BLaER1 treated with 17β-estradiol and CSF1 and Interleukin-3, amounts not matched to agents 10 nM and 100 nM (cell line): ENCODE measurements at regions not wholly inside any gene's neighbourhood (a gene's known extent, or its start where the extent isn't known, plus 50 kb on each side); places are given as distances from the start of the nearest gene placed in this dataset.

Experiments
- H3K27ac ChIP-seq, 11 experiments: shearing (Covaris generic); formaldehyde crosslinking; 2 replicates each; pipeline ENCODE4 v1.8.1; 2022
- H3K27me3 ChIP-seq, 11 experiments: shearing (Covaris generic); formaldehyde crosslinking; 2 replicates each; pipeline ENCODE4 v1.8.1; 2022
- H3K36me3 ChIP-seq, 11 experiments: shearing (Covaris generic); formaldehyde crosslinking; 2 replicates each; pipeline ENCODE4 v1.8.1; 2022
- H3K4me1 ChIP-seq, 10 experiments: shearing (Covaris generic); formaldehyde crosslinking; 2 replicates each; pipeline ENCODE4 v1.8.1; 2022
- H3K4me2 ChIP-seq, 11 experiments: shearing (Covaris generic); formaldehyde crosslinking; 2 replicates each; pipeline ENCODE4 v1.8.1; 2022
- H3K4me3 ChIP-seq, 10 experiments: shearing (Covaris generic); formaldehyde crosslinking; 2 replicates each; pipeline ENCODE4 v1.8.1; 2022
- H3K9ac ChIP-seq, 11 experiments: shearing (Covaris generic); formaldehyde crosslinking; 2 replicates each; pipeline ENCODE4 v1.8.1; 2022
- H3K9me3 ChIP-seq, 11 experiments: shearing (Covaris generic); formaldehyde crosslinking; replicated peaks in 1 of 11; 2 replicates each; pipeline ENCODE4 v1.8.1; 2022
- H4K20me1 ChIP-seq, 11 experiments: shearing (Covaris generic); formaldehyde crosslinking; 2 replicates each; pipeline ENCODE4 v1.8.1; 2022
- Cebpa-rat ChIP-seq, 11 experiments: shearing (Covaris generic); IDR thresholded peaks; 2 replicates each; pipeline ENCODE4 v1.8.1; 2022

- Histone ChIP-seq H3K9me3 (peaks cover 0 to 9% (median 4%) of the 10 kb centered on the region in 11 experiments; a peak in 19 of 22 replicates), H3K4me2 (no peak overlapping the region), H3K4me3 (no peak overlapping the region), H3K9ac (no peak overlapping the region), H4K20me1 (no peaks in the 10 kb centered on the region), H3K36me3 (no peaks in the 10 kb centered on the region), H3K27me3 (no peaks in the 10 kb centered on the region), H3K4me1 (no peaks in the 10 kb centered on the region), H3K27ac (no peak overlapping the region)
- no peak for TF ChIP-seq Cebpa-rat (IDR thresholded peaks at IDR 0.05)
Observed at GRCh38 chr4:185955151-185955770, 113.7 kb upstream of the TLR3 start.

GRCh38 chr4:185955826-185956543 is 113.0 kb upstream of the TLR3 start:
- Histone ChIP-seq H3K4me2 (no peak overlapping the region), H3K9me3 (peaks cover 0 to 16% (median 10%) of the 10 kb centered on the region in 11 experiments; a peak in 20 of 22 replicates), H3K9ac (no peak overlapping the region), H3K4me1 (peaks cover 0 to 6% (median 2%) of the 10 kb centered on the region in 10 experiments; a peak in 13 of 20 replicates), H4K20me1 (no peaks in the 10 kb centered on the region), H3K4me3 (no peak overlapping the region), H3K27ac (no peak overlapping the region), H3K27me3 (no peaks in the 10 kb centered on the region), H3K36me3 (no peaks in the 10 kb centered on the region)
- no peak for TF ChIP-seq Cebpa-rat (IDR thresholded peaks at IDR 0.05)

GRCh38 chr4:185956544-185956940 is 112.4 kb upstream of the TLR3 start:
- no peak for TF ChIP-seq Cebpa-rat (IDR thresholded peaks at IDR 0.05)
- H3K9ac ChIP-seq: no peak overlapping the region
- H3K4me1 ChIP-seq: peaks cover 4 to 11% (median 8%) of the 10 kb centered on the region in 10 experiments; a peak in 16 of 20 replicates
- H3K27ac ChIP-seq: no peak overlapping the region
- peaks cover 0 to 17% (median 11%) of the 10 kb centered on the region in 11 experiments; a peak in 20 of 22 replicates for H3K9me3 ChIP-seq
- H3K27me3 ChIP-seq: no peaks in the 10 kb centered on the region
- no peak overlapping the region for H3K4me3 ChIP-seq
- no peak overlapping the region for H3K4me2 ChIP-seq
- H3K36me3 ChIP-seq: no peaks in the 10 kb centered on the region
- H4K20me1 ChIP-seq: no peaks in the 10 kb centered on the region

GRCh38 chr4:185958094-185958747 is 110.7 kb upstream of the TLR3 start:
- Histone ChIP-seq H3K9me3 (peaks cover 0 to 17% (median 11%) of the 10 kb centered on the region in 11 experiments; a peak in 20 of 22 replicates), H3K27me3 (no peaks in the 10 kb centered on the region), H3K4me1 (peaks cover 4 to 20% (median 9%) of the 10 kb centered on the region in 10 experiments; a peak in 16 of 20 replicates), H3K4me2 (no peak overlapping the region), H3K4me3 (no peak overlapping the region), H4K20me1 (no peaks in the 10 kb centered on the region), H3K27ac (no peak overlapping the region), H3K36me3 (no peaks in the 10 kb centered on the region), H3K9ac (no peak overlapping the region)
- no peak for TF ChIP-seq Cebpa-rat (IDR thresholded peaks at IDR 0.05)

- Histone ChIP-seq H4K20me1 (no peaks in the 10 kb centered on the region), H3K27me3 (no peaks in the 10 kb centered on the region), H3K27ac (peak overlapping the region; percentile 73 to 89 (median 81)), H3K4me1 (peaks cover 25 to 41% (median 31%) of the 10 kb centered on the region in 10 experiments), H3K36me3 (no peaks in the 10 kb centered on the region), H3K4me3 (peak overlapping the region; percentile 14 to 61 (median 40); a peak in 15 of 20 replicates), H3K4me2 (peak overlapping the region; percentile 70 to 85 (median 79)), H3K9ac (peak overlapping the region; percentile 61 to 77 (median 73)), H3K9me3 (peaks cover 0 to 25% (median 13%) of the 10 kb centered on the region in 11 experiments; a peak in 20 of 22 replicates)
- no peak for TF ChIP-seq Cebpa-rat (IDR thresholded peaks at IDR 0.05)
Observed at GRCh38 chr4:185965426-185966384, 103.3 kb upstream of the TLR3 start.

- Histone ChIP-seq H4K20me1 (no peaks in the 10 kb centered on the region), H3K27ac (peak overlapping the region in 8 of 11 experiments; percentile 78 to 89 (median 84); a peak in 14 of 22 replicates), H3K36me3 (no peaks in the 10 kb centered on the region), H3K27me3 (no peaks in the 10 kb centered on the region), H3K4me3 (no peak overlapping the region), H3K4me1 (peaks cover 20 to 33% (median 23%) of the 10 kb centered on the region in 10 experiments), H3K9ac (peak overlapping the region in 2 of 11 experiments; percentile 76 to 77; a peak in 3 of 22 replicates), H3K4me2 (peak overlapping the region; percentile 70 to 85 (median 79); a peak in 16 of 22 replicates), H3K9me3 (peaks cover 0 to 24% (median 11%) of the 10 kb centered on the region in 11 experiments; a peak in 14 of 22 replicates)
- no peak for TF ChIP-seq Cebpa-rat (IDR thresholded peaks at IDR 0.05)
Observed at GRCh38 chr4:185966549-185966948, 102.4 kb upstream of the TLR3 start.

- H3K4me1 ChIP-seq: peaks cover 14 to 28% (median 21%) of the 10 kb centered on the region in 10 experiments
- H4K20me1 ChIP-seq: no peaks in the 10 kb centered on the region
- H3K27ac ChIP-seq: no peak overlapping the region
- H3K9ac ChIP-seq: no peak overlapping the region
- no peaks in the 10 kb centered on the region for H3K27me3 ChIP-seq
- no peak for TF ChIP-seq Cebpa-rat (IDR thresholded peaks at IDR 0.05)
- peak overlapping the region in 10 of 11 experiments; percentile 70 to 85 (median 80); a peak in 14 of 22 replicates for H3K4me2 ChIP-seq
- peaks cover 0 to 24% (median 11%) of the 10 kb centered on the region in 11 experiments; a peak in 14 of 22 replicates for H3K9me3 ChIP-seq
- H3K36me3 ChIP-seq: no peaks in the 10 kb centered on the region
- no peak overlapping the region for H3K4me3 ChIP-seq
Observed at GRCh38 chr4:185966997-185967775, 101.8 kb upstream of the TLR3 start.
